Stimulated activated CD8-positive, alpha-beta memory T cell treated with anti-CD3 and anti-CD28 coated beads, Interleukin-7, amount 100 ng/mL, for 4 hours (primary cell): ENCODE measurements at regions not wholly inside any gene's neighbourhood (a gene's known extent, or its start where the extent isn't known, plus 50 kb on each side); places are given as distances from the start of the nearest gene placed in this dataset.
"Not testable (repeated sequence)": the region's sequence is repeated elsewhere in the genome, so short reads cannot be mapped to it uniquely, and the experiment has no call there.

ENCODE experiments used
- DNase-seq, 2 donors: peaks; one replicate each; pipeline ENCODE4 v3.0.0-alpha.2; 2020; ENCODE audit warnings: low read depth in 2 of 2

DNA sequence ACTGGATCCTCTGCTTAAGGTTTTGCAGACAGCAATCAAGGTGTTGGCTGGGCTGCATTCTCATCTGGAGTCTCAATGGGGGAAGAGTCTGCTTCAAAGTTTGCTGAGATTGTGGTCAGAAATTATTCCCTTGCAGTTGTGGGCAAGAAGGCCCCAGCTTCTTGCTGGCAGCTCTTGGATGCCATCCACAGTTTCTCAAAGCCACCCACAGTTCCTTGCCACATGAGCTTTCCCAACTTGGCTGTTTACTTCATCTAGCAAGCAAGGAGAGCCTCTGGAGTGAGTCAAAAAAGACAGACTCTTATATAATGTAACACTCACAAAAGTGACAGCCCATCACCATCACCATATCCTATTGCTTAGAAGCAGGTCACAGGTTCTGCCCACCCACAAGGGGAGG, 62.1 kb upstream of the ABHD2 start:
- DNase-seq = no peak

DNA sequence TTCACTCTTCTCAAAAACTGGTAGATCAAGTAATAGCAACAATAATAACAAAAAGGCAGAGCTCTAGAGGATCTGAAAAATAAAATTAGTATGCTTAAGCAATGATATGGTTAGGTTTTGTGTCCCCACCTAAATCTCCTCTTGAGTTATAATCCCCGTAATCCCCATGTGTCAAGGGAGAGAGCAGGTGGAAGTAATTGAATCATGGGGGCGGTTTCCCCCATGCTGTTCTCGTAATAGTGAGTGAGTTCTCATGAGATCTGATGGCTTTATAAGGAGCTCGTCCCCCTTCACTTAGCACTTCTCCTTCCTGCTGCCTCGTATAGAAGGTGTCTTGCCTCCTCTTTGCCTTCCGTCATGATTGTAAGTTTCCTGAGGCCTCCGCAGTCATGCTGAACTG, 60.2 kb upstream of the ABHD2 start:
- no peak for DNase-seq

DNA sequence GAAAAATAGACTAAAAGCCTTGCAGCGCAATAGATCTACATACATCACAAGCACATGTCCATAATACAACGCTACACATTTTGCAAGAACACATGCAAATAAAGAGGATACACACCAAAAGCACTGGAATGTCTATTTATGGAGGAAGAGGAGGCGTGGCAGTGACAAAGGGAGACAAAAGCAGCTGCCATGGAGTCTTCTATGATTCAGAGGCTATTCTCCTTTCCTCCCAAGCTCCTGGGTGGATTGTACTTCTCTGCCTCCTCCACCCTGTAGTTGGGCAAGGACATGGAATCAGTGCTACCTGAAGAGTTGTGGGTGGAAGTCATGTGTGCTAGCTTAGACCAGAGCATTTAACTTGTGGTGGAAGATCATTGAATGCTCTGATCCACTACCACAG, 57.9 kb upstream of the ABHD2 start:
- no peak for DNase-seq

DNA sequence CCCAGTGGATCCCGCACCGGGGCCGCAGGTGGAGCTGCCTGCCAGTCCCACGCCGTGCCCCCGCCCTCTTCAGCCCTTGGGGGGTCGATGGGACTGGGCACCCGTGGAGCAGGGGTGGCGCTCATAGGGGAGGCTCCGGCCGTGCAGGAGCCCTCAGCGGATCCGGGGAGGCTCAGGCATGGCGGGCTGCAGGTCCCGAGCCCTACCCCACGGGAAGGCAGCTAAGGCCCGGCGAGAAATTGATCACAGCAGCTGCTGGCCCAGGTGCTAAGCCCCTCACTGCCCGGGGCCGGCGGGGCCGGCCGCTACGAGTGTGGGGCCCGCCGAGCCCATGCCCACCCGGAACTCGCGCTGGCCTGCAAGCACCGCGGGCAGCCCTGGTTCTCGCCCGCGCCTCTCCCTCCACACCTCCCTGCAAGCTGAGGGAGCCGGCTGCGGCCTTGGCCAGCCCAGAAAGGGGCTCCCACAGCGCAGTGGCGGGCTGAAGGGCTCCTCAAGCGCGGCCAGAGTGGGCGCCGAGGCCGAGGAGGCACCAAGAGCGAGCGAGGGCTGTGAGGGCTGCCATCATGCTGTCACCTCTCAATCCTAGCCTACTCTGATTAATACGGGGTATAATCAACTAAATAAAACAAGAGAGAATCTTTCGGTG, 56.5 kb upstream of the ABHD2 start:
- not testable (repeated sequence) for DNase-seq

DNA sequence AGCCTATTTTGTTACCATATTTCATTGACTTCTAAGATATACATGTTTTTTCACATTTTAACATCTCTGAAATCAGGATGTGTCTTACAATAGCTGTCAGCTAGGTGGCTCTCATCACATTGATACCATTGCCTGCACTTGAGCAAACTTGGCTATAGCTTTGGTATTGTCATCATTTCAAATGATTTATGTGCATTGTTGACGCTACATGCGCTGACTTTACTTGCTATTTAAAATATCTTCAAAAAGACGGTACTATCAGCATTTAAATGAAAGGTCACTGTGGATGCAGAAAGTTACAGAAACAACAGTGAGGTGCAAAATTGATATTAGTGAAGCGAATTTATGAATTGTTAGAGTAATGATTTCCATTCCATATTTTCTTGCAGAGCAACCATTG, 54.0 kb upstream of the ABHD2 start:
- no peak for DNase-seq

DNA sequence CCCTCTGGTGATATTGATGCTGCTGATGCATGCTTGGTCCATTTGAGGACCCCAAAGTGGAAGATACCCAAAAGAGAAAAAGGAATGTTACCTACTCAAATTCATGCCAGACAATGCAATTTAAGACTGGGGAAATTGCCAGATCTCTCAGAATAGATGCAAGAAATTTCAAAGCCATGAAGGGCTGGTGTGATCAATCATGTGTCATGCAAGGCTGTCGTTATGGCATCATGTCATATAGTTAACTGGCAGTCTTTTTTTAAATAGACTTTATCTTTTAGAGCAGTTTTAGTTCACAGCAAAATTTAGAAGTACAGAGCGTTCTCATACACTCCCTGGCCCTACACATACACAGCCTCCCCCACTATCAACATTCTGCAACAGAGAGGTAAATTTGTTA, 53.1 kb upstream of the ABHD2 start:
- DNase-seq = no peak

DNA sequence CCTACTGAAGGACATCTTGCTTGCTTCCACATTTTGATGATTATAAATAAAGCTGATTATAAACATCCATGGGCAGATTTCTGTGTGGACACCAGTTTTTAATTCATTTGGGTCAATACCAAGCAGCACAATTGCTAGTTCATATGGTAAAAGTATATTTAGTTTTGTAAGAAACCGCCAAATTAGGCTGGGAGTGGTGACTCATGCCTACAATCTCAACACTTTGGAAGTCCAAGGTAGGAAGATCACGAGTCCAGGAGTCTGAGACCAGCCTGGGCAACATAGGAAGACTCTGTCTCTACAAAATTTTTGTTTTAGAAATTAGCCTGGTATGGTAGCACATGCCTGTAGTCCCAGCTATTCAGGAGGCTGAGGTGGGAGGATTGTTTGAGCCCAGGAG, 52.6 kb upstream of the ABHD2 start:
- no peak for DNase-seq

DNA sequence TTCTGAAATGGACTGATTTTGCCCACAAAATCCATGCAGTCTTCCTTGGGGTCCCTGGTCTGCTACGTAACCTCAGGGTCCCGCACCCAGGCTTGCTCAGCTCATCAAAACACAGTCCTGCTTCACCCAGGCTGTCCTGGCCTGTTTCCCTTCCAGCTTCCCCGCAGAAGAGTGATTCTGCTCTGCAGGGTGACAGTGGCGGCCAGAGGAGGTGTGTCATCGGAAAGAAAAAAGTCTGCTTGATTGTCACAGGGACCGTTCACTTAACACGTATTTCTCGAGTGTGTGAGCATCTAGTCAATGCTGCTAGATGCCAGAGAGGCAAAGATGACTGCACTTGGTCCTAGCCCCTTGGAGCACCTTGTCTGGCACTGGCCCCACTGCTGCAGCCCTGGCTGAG, 50.1 kb upstream of the ABHD2 start:
- DNase-seq = no peak
